Neural cell (in vitro differentiated cells): ENCODE measurements at regions not wholly inside any gene's neighbourhood (a gene's known extent, or its start where the extent isn't known, plus 50 kb on each side); places are given as distances from the start of the nearest gene placed in this dataset.
"Not testable (repeated sequence)": the region's sequence is repeated elsewhere in the genome, so short reads cannot be mapped to it uniquely, and the experiment has no call there.

ENCODE experiments used
- H2AFZ ChIP-seq: fragments of 200-600, 300-800 bp; sonication (generic), shearing (Covaris generic); 2 replicates; pipeline ENCODE4 v1.6.0; 2014; ENCODE audit warnings: low read depth, mild to moderate bottlenecking, antibody characterized with exemption, low read length, moderate library complexity
- H3F3A ChIP-seq: fragments of 200-600 bp; shearing (Covaris generic); 2 replicates; pipeline ENCODE4 v1.6.1; 2016; ENCODE audit warnings: mild to moderate bottlenecking, moderate library complexity, mixed read lengths, antibody characterized with exemption, low read length; ENCODE audit not compliant: insufficient read depth, poor library complexity, severe bottlenecking
- H3K27ac ChIP-seq: fragments of 200-600, 300-800 bp; sonication (generic), shearing (Covaris generic); 2 replicates; pipeline ENCODE4 v1.5.1; 2014; ENCODE audit warnings: mild to moderate bottlenecking, low read length, moderate library complexity
- H3K27me3 ChIP-seq: fragments of 300-800, 200-600 bp; sonication (generic), shearing (Covaris generic); 2 replicates; pipeline ENCODE4 v1.6.0; 2014; ENCODE audit warnings: mild to moderate bottlenecking, low read depth, low read length, moderate library complexity; ENCODE audit not compliant: insufficient read depth
- H3K36me3 ChIP-seq: fragments of 300-800, 200-600 bp; sonication (generic), shearing (Covaris generic); 2 replicates; pipeline ENCODE4 v1.5.1; 2014; ENCODE audit warnings: mild to moderate bottlenecking, antibody characterized with exemption, low read length, moderate library complexity; ENCODE audit not compliant: insufficient read depth
- H3K4me2 ChIP-seq: fragments of 300-800, 200-600 bp; sonication (generic), shearing (Covaris generic); 2 replicates; pipeline ENCODE4 v1.6.0; 2014; ENCODE audit warnings: mild to moderate bottlenecking, low read length
- H3K4me3 ChIP-seq: fragments of 300-800, 200-600 bp; sonication (generic), shearing (Covaris generic); 2 replicates; pipeline ENCODE4 v1.5.1; 2014; ENCODE audit warnings: mild to moderate bottlenecking, low read length, moderate library complexity
- H3K79me2 ChIP-seq: fragments of 200-600 bp; shearing (Covaris generic); replicated peaks from 2 replicates; pipeline ENCODE4 v1.6.0; 2014; ENCODE audit warnings: mild to moderate bottlenecking, low read length, moderate library complexity; ENCODE audit not compliant: insufficient read depth
- H3K9ac ChIP-seq: fragments of 300-800, 200-600 bp; sonication (generic), shearing (Covaris generic); 2 replicates; pipeline ENCODE4 v1.6.1; 2016; ENCODE audit warnings: mild to moderate bottlenecking, low read length, mixed read lengths
- H3K9me2 ChIP-seq: fragments of 200-600 bp; shearing (Covaris generic); 2 replicates; pipeline ENCODE4 v1.6.1; 2016; ENCODE audit warnings: mild to moderate bottlenecking, low read length, mixed read lengths; ENCODE audit not compliant: insufficient read depth
- H3K9me3 ChIP-seq: fragments of 200-600, 300-800 bp; sonication (generic), shearing (Covaris generic); 2 replicates; pipeline ENCODE4 v1.6.1; 2016; ENCODE audit warnings: mild to moderate bottlenecking, mixed run types, low read length, moderate library complexity, mixed read lengths
- H4K20me1 ChIP-seq: fragments of 200-600 bp; shearing (Covaris generic); 2 replicates; pipeline ENCODE4 v1.6.1; 2016; ENCODE audit warnings: mild to moderate bottlenecking, mixed run types; ENCODE audit not compliant: insufficient read depth
- EP300 ChIP-seq: fragments of 450-650 bp; conservative IDR thresholded peaks from 2 replicates; pipeline ENCODE4 v1.6.1; 2014; ENCODE audit warnings: antibody characterized with exemption, mild to moderate bottlenecking, moderate library complexity; ENCODE audit not compliant: poor library complexity, severe bottlenecking
- EZH2 ChIP-seq: fragments of 200-600, 300-800 bp; shearing (Covaris generic), sonication (generic); IDR thresholded peaks from 2 replicates; pipeline ENCODE4 v1.6.1; 2014; ENCODE audit warnings: antibody characterized with exemption, low read length, borderline replicate concordance, mild to moderate bottlenecking; ENCODE audit not compliant: insufficient read depth, poor library complexity, severe bottlenecking
- MXI1 ChIP-seq: fragments of 450-650 bp; conservative IDR thresholded peaks from 2 replicates; pipeline ENCODE4 v1.6.1; 2014; ENCODE audit warnings: antibody characterized with exemption, mild to moderate bottlenecking; ENCODE audit not compliant: poor library complexity, severe bottlenecking
- POLR2AphosphoS5 ChIP-seq: IDR thresholded peaks from 2 replicates; pipeline ENCODE4 v1.6.1; 2012
- RAD21 ChIP-seq: fragments of 450-650 bp; conservative IDR thresholded peaks from 2 replicates; pipeline ENCODE4 v1.6.1; 2014; ENCODE audit warnings: antibody characterized with exemption, mild to moderate bottlenecking, moderate library complexity
- SMC3 ChIP-seq: fragments of 450-650 bp; conservative IDR thresholded peaks from 2 replicates; pipeline ENCODE4 v1.6.1; 2014; ENCODE audit warnings: antibody characterized with exemption, mild to moderate bottlenecking, moderate library complexity; ENCODE audit not compliant: poor library complexity
- TAF1 ChIP-seq: IDR thresholded peaks from 2 replicates; pipeline ENCODE4 v1.6.1; 2012; ENCODE audit warnings: low read depth
- TF ChIP-seq, protein P1 (sequence below): fragments of 450-650 bp; IDR thresholded peaks from 2 replicates; pipeline ENCODE4 v1.5.1; 2014; ENCODE audit warnings: antibody characterized with exemption, mild to moderate bottlenecking, moderate library complexity; ENCODE audit not compliant: poor library complexity, severe bottlenecking
- TF ChIP-seq, protein P2 (sequence below): IDR thresholded peaks from 2 replicates; pipeline ENCODE4 v1.6.1; 2012; ENCODE audit warnings: borderline replicate concordance

DNA sequence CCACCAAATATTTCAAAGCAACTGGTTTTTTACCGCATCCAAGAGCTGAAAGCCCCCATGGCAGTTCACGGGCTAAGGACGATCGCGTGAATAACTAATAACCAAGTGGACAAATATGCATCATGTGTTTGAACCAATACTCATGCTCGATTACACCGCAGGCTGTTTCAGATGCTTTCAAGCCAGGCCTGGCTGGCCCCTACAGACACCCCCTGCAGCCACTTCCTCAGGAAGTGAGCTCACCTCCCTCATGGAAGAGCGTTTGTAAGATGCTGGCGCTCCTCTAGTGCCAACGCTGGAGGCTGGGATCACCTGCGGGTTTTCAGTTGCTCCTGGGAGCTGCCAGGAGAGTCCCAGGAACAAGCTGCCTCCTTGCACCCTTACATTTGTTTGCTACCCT is 53.9 kb upstream of the PTCH1 start:
- H3K36me3 ChIP-seq = no peaks in the 10 kb centered on the region
- H2AFZ ChIP-seq = no peak overlapping the region
- no peaks in the 10 kb centered on the region for H4K20me1 ChIP-seq
- no peaks in the 10 kb centered on the region for H3K79me2 ChIP-seq
- TF ChIP-seq RAD21 (no peak), POLR2AphosphoS5 (no peak), TAF1 (no peak), EP300 (no peak), SMC3 (no peak), MXI1 (no peak), EZH2 (no peak)
- TF ChIP-seq, protein P1, sequence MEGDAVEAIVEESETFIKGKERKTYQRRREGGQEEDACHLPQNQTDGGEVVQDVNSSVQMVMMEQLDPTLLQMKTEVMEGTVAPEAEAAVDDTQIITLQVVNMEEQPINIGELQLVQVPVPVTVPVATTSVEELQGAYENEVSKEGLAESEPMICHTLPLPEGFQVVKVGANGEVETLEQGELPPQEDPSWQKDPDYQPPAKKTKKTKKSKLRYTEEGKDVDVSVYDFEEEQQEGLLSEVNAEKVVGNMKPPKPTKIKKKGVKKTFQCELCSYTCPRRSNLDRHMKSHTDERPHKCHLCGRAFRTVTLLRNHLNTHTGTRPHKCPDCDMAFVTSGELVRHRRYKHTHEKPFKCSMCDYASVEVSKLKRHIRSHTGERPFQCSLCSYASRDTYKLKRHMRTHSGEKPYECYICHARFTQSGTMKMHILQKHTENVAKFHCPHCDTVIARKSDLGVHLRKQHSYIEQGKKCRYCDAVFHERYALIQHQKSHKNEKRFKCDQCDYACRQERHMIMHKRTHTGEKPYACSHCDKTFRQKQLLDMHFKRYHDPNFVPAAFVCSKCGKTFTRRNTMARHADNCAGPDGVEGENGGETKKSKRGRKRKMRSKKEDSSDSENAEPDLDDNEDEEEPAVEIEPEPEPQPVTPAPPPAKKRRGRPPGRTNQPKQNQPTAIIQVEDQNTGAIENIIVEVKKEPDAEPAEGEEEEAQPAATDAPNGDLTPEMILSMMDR = no peak
- TF ChIP-seq, protein P2, sequence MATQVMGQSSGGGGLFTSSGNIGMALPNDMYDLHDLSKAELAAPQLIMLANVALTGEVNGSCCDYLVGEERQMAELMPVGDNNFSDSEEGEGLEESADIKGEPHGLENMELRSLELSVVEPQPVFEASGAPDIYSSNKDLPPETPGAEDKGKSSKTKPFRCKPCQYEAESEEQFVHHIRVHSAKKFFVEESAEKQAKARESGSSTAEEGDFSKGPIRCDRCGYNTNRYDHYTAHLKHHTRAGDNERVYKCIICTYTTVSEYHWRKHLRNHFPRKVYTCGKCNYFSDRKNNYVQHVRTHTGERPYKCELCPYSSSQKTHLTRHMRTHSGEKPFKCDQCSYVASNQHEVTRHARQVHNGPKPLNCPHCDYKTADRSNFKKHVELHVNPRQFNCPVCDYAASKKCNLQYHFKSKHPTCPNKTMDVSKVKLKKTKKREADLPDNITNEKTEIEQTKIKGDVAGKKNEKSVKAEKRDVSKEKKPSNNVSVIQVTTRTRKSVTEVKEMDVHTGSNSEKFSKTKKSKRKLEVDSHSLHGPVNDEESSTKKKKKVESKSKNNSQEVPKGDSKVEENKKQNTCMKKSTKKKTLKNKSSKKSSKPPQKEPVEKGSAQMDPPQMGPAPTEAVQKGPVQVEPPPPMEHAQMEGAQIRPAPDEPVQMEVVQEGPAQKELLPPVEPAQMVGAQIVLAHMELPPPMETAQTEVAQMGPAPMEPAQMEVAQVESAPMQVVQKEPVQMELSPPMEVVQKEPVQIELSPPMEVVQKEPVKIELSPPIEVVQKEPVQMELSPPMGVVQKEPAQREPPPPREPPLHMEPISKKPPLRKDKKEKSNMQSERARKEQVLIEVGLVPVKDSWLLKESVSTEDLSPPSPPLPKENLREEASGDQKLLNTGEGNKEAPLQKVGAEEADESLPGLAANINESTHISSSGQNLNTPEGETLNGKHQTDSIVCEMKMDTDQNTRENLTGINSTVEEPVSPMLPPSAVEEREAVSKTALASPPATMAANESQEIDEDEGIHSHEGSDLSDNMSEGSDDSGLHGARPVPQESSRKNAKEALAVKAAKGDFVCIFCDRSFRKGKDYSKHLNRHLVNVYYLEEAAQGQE = no peak
- no peaks in the 10 kb centered on the region for H3K27me3 ChIP-seq
- H3K27ac ChIP-seq = no peak overlapping the region
- H3K4me2 ChIP-seq = no peak overlapping the region
- no peaks in the 10 kb centered on the region for H3K9me2 ChIP-seq
- H3F3A ChIP-seq = no peaks in the 10 kb centered on the region
- no peak overlapping the region for H3K4me3 ChIP-seq
- no peak overlapping the region for H3K9ac ChIP-seq
- H3K9me3 ChIP-seq = no peaks in the 10 kb centered on the region

DNA sequence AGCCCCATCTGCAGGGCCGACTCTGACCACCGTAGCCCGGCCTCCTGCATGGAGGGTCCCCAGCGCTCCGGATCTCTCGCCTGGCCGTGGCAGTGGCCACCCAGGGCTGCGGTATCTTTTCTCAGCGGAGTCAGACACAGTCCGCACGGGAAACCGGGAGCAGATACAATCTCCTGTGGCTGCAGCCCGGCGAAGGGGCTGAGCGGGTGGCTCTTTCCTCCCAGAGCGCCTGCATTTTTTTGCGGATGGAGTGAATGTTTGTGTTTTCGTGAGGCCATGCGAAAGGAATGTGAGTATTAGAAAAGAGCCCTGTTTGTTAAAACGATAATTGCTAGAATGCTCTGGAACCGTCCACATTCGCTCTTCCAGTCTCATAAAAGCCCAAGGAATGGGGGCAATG is 53.4 kb upstream of the PTCH1 start:
- Histone ChIP-seq H3K9ac (no peak overlapping the region), H3K9me3 (no peaks in the 10 kb centered on the region), H3K9me2 (no peaks in the 10 kb centered on the region), H3K36me3 (no peaks in the 10 kb centered on the region), H3K27me3 (no peaks in the 10 kb centered on the region), H3K4me2 (no peak overlapping the region), H2AFZ (no peak overlapping the region), H3K27ac (no peak overlapping the region), H4K20me1 (no peaks in the 10 kb centered on the region), H3K4me3 (no peak overlapping the region), H3F3A (no peaks in the 10 kb centered on the region), H3K79me2 (no peaks in the 10 kb centered on the region)
- TF ChIP-seq EP300 = no peak
- TF ChIP-seq EZH2 = no peak
- no peak for TF ChIP-seq MXI1
- TF ChIP-seq TAF1 = no peak
- TF ChIP-seq SMC3 = no peak
- TF ChIP-seq, protein P1 = no peak

DNA sequence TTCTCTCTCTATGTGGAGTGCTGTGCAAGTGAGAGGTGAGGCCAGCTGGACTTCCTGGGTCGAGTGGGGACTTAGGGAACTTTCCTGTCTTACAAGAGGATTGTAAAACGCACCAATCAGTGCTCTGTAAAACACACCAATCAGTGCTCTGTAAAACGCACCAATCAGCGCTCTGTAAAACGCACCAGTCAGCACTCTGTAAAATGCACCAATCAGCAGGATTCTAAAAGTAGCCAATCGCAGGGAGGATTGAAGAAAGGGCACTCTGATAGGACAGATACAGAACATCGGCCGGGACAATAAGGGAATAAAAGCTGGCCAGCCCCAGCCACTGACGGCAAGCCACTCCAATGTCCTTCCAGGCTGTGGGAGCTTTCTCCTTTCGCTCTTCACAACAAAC is 52.0 kb upstream of the PTCH1 start:
- H4K20me1 ChIP-seq, H3K9me2 ChIP-seq, H3K4me3 ChIP-seq, H3F3A ChIP-seq, H3K9me3 ChIP-seq, H3K79me2 ChIP-seq, H3K36me3 ChIP-seq, H3K9ac ChIP-seq, H3K27ac ChIP-seq, H2AFZ ChIP-seq, H3K4me2 ChIP-seq, H3K27me3 ChIP-seq: not testable (repeated sequence)
